Stimulated activated CD8-positive, alpha-beta memory T cell treated with anti-CD3 and anti-CD28 coated beads, Interleukin-7, amount 100 ng/mL, for 48 hours (primary cell): ENCODE measurements at regions not wholly inside any gene's neighbourhood (a gene's known extent, or its start where the extent isn't known, plus 50 kb on each side); places are given as distances from the start of the nearest gene placed in this dataset.

Experiments
- DNase-seq, 2 donors: peaks; one replicate each; pipeline ENCODE4 v3.0.0-alpha.2; 2020; ENCODE audit warnings: low read depth in 1 of 2; ENCODE audit errors: extremely low read depth in 1 of 2

GRCh38 chr2:64825831-64826491 is 163.2 kb upstream of the SLC1A4 start:
- DNase-seq: no peak

DNA sequence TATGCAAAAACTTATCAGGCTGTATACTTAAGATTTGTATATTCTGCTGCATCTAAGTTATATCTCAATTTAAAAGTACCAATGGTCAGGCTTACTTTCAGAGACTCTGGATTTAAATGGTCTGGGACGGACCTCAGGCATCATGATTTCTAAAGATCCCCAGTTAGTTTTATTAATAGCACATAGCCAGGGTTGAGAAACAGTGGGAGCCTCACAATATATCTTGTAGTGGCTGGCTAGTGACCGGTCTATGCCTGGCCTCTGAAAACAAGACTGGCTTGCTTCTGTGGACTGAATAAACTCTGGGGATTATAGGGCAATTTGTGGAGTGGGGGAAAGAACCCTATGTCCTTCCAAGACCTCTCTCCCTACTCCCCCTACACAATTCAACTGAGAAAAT is 162.5 kb upstream of the SLC1A4 start:
- DNase-seq: no peak

GRCh38 chr2:64828261-64828660 is 160.9 kb upstream of the SLC1A4 start:
- no peak for DNase-seq

DNA sequence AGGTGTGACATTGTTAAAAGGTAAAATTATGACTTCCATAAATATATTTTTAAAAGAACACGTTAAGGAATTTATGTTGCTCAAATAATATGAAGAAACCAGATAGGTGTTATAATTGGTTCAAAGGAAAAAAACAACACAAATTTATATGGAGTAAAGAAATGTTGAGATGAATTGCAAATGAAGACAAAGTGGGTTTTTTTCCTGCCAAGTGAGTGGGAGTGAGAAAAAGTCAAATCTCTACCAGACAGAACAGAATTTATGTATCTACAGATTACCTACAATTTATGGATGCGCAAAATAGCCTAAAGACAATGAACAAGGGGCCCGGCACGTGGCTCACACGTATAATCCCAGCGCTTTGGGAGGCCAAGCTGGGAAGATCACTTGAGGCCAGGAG is 159.7 kb upstream of the SLC1A4 start:
- no peak for DNase-seq

- peak; percentile 76 to 85 for DNase-seq
Measured at GRCh38 chr2:64831134-64831976, 157.8 kb upstream of the SLC1A4 start.

DNA sequence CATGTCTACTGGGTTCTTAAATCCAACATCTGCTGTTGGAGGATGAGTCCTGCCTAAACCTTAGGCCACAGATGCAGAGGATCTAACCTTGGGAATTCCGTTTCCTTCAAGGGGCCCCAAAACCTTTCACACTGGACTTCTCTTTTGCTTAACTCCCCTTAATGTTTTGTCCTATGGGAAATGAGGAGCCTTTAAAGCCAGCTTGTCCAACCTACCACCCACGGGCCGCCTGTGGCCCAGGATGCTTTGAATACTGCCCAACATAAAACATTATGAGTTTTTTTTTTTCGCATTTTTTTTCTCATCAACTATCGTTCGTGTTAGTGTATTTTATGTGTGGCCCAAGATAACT is 157.2 kb upstream of the SLC1A4 start:
- no peak for DNase-seq

DNA sequence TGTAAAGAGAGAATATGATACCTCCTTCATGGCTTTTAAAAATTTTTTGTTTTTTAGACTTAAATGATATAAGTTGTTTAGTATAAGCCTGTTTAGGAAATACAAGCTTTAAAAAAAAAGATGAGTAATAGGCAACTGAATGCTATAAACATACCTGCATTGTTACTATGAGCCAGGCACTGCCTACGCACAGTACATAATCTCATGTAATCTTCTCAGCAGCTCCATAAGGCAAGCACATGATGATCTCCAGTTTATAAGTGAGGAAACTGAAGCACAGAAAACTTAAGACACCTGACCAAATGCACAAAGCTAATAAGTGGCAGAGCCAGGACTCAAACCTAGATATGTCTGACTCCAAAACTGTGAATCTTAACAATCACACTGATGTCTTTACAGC is 156.3 kb upstream of the SLC1A4 start:
- DNase-seq: no peak

DNA sequence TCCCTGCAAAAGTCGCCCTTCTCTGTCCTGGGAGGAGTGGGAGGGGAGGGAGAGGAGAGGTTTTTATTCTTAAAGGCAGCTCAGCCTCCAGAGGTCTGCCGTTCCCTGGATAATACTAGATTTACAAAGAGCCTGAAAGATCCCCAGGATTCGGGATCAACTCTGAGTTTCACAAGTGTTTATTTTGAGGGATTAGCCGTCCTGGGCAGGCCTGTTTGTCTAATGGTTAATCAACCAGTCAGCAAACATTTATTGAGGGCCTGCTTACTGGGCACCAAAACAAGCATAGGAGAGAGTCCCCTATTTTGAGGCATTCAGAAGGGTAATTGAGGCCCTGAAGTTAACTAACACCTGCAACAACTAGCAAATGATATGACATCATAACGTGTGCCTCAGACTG is 152.6 kb upstream of the SLC1A4 start:
- DNase-seq: no peak

- no peak for DNase-seq
Measured at GRCh38 chr2:64837116-64837731, 152.0 kb upstream of the SLC1A4 start.

GRCh38 chr2:64837925-64838641 is 151.1 kb upstream of the SLC1A4 start:
- DNase-seq: no peak

- no peak for DNase-seq
Measured at GRCh38 chr2:64838817-64839216, 150.4 kb upstream of the SLC1A4 start.

DNA sequence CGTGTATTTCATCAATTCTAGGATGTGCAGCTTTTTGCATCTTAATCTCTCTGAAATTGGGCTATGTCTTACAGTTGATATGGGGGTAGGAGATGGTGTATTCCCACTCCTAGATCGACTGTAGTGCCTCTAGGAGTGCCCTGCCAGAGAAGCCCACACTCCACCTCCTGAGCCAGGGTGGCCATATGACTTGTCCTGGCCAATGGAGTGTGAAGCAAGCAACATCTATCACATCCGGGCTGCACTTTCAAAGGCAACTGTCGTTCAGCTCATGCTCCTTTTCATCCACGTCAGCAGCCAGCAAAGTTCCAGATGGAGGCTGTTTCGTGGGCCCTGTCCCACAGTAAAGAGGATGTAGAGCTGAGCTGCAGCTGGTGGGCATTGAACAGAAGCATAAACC is 149.4 kb upstream of the SLC1A4 start:
- no peak for DNase-seq

GRCh38 chr2:64840426-64840881 is 148.7 kb upstream of the SLC1A4 start:
- no peak for DNase-seq

- DNase-seq: no peak
Measured at GRCh38 chr2:64841461-64841860, 147.7 kb upstream of the SLC1A4 start.

DNA sequence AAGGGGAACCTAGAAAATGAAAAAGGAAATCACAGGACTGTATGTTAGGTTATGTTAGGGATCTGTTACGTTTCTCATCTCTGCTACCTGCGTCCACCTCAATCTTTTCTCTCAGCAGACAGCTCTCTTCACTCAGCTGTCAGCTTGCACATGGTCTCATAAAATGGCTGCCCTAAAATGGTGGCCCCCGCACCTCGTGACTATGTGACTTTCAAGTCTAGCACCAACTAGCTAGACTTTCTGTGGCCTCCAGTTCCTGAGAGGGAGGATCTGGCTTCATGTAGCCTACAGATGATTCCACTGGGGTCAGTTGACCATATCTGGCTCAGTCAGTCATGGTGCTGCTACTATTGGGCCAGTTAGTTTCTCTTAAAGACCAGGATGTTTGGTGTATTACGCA is 147.2 kb upstream of the SLC1A4 start:
- DNase-seq: no peak

DNA sequence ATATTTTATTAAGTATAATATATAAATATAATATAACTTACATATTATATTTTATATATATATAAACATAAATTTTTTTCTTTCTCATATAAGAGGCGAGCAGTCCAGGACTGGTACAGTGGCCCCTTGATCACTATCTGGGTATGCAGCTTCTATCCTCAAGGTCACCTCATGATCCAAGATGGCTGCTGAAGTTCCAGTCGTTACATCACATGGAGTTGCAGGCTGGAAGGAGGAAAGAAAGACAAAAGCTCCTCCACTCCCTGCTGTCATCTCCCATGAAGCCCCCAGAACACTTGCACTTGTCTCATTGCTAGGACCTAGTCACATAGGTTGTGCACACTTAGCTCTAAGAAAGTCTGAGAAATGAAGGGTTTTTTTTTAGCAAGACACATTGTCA is 145.1 kb upstream of the SLC1A4 start:
- DNase-seq: no peak

GRCh38 chr2:64845273-64845905 is 143.8 kb upstream of the SLC1A4 start:
- DNase-seq: no peak

DNA sequence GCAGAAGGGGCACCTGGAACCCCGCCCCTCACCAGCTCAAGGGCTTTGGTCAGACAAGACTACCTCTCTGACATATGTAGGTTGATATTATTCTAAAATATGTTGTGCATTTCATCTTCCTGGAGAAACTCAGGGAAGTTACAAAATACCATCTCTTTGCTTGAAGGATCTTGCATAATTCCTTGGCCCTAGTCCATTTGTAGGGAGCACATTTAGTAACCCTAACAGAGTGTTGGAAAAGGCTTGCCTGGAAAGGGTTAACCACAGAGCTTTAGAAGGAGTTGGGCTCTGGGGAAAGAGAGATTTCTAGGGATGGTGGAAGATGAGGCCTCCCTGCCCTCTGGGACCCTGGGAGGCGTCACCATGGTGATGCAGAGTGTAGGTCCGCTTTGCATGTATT is 143.0 kb upstream of the SLC1A4 start:
- DNase-seq: no peak

GRCh38 chr2:64847930-64848329 is 141.3 kb upstream of the SLC1A4 start:
- DNase-seq: no peak

DNA sequence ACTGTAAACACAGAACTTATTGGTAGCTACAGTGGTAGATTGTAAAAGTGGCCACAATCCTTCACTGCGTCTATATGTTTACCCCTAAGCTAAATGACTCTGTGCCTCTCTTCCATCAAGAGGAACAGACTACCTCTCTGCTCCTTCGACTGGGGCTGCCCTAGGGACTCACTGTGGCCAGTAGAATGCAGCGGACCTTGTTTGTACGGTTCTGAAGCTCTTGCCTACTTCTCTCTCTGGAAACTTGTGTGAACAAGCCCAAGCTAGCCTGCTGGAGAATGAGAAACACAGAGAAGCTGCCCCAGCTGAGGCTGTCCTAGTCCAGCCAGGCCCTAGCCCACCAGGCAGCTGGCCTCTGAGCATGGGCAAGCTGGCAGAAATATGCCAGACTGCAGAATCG is 140.8 kb upstream of the SLC1A4 start:
- no peak for DNase-seq

GRCh38 chr2:64848945-64849344 is 140.3 kb upstream of the SLC1A4 start:
- no peak for DNase-seq
